IPS-15b (cell line): ENCODE measurements at regions not wholly inside any gene's neighbourhood (a gene's known extent, or its start where the extent isn't known, plus 50 kb on each side); places are given as distances from the start of the nearest gene placed in this dataset.

Experiments used
- H3K27me3 ChIP-seq: one replicate; pipeline ENCODE4 v1.6.1; 2013; ENCODE audit warnings: low read length; ENCODE audit not compliant: control insufficient read depth, insufficient read depth
- H3K36me3 ChIP-seq: one replicate; pipeline ENCODE4 v1.6.1; 2013; ENCODE audit warnings: low read length; ENCODE audit not compliant: control insufficient read depth, insufficient read depth
- H3K4me1 ChIP-seq: one replicate; pipeline ENCODE4 v1.6.1; 2013; ENCODE audit warnings: mild to moderate bottlenecking, low read length; ENCODE audit not compliant: control insufficient read depth, insufficient read depth
- H3K4me3 ChIP-seq: one replicate; pipeline ENCODE4 v1.5.1; 2013; ENCODE audit warnings: low read depth, low read length
- H3K9ac ChIP-seq: one replicate; pipeline ENCODE4 v1.6.1; 2013; ENCODE audit warnings: low read depth, mild to moderate bottlenecking, low read length
- H3K9me3 ChIP-seq: one replicate; pipeline ENCODE4 v1.6.1; 2013; ENCODE audit warnings: mild to moderate bottlenecking, low read length; ENCODE audit not compliant: control insufficient read depth, insufficient read depth

DNA sequence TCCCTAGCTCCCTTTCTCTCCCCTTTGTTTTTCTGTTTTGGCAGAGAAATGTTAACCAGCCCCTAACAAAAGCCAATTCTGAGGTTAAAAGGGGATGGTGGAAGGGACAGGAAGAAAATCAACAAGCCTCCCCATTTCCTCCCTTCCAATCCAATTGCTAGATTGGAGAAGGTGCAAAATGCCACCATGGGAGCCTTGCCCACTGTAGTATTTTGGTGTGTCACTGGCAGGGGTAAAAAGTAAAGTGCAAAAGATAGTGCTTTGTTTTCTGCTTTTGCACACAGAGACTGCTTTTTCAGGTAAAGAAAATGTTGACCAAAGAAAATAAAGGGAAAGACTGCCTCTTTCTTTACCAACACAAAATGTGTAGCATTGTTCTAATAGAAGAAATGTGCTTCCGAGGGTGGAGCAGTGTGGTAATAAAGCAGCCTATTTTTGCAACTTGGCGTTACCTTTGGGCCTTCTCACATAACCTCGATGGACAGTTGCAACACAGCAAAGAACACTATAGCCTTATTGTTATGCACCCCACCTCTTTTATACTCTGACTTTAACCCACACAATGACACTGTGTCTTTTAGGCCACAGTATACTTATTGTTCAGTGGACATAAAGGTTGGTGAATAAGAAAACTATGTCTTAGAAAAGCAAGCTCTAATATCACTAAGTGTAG, 861.8 kb downstream of the BCL11A start:
- Histone ChIP-seq H3K9ac (no peak overlapping the region), H3K27me3 (no peaks in the 10 kb centered on the region), H3K4me1 (no peaks in the 10 kb centered on the region), H3K9me3 (no peaks in the 10 kb centered on the region), H3K36me3 (no peaks in the 10 kb centered on the region), H3K4me3 (no peak overlapping the region)

- Histone ChIP-seq H3K4me3 (no peak overlapping the region), H3K9me3 (no peaks in the 10 kb centered on the region), H3K36me3 (no peaks in the 10 kb centered on the region), H3K4me1 (no peaks in the 10 kb centered on the region), H3K27me3 (no peaks in the 10 kb centered on the region), H3K9ac (no peak overlapping the region)
Observed at GRCh38 chr2:59690849-59691248, 862.6 kb downstream of the BCL11A start.

GRCh38 chr2:59684771-59685166, 868.7 kb downstream of the BCL11A start:
- no peaks in the 10 kb centered on the region for H3K36me3 ChIP-seq
- H3K9ac ChIP-seq, result no peak overlapping the region
- no peak overlapping the region for H3K4me3 ChIP-seq
- H3K9me3 ChIP-seq, result no peaks in the 10 kb centered on the region
- no peaks in the 10 kb centered on the region for H3K27me3 ChIP-seq
- no peaks in the 10 kb centered on the region for H3K4me1 ChIP-seq

- Histone ChIP-seq H3K4me1 (no peaks in the 10 kb centered on the region), H3K27me3 (no peaks in the 10 kb centered on the region), H3K36me3 (no peaks in the 10 kb centered on the region), H3K9me3 (no peaks in the 10 kb centered on the region), H3K9ac (no peak overlapping the region), H3K4me3 (no peak overlapping the region)
Observed at GRCh38 chr2:59684116-59684770, 869.2 kb downstream of the BCL11A start.

GRCh38 chr2:59680863-59681262, 872.6 kb downstream of the BCL11A start:
- no peak overlapping the region for H3K4me3 ChIP-seq
- H3K36me3 ChIP-seq, result no peaks in the 10 kb centered on the region
- H3K9ac ChIP-seq, result no peak overlapping the region
- no peaks in the 10 kb centered on the region for H3K9me3 ChIP-seq
- no peaks in the 10 kb centered on the region for H3K4me1 ChIP-seq
- H3K27me3 ChIP-seq, result no peaks in the 10 kb centered on the region

- Histone ChIP-seq H3K4me1 (no peaks in the 10 kb centered on the region), H3K9me3 (no peaks in the 10 kb centered on the region), H3K4me3 (no peak overlapping the region), H3K36me3 (no peaks in the 10 kb centered on the region), H3K27me3 (no peaks in the 10 kb centered on the region), H3K9ac (no peak overlapping the region)
Observed at GRCh38 chr2:59677158-59677557, 876.3 kb downstream of the BCL11A start.

DNA sequence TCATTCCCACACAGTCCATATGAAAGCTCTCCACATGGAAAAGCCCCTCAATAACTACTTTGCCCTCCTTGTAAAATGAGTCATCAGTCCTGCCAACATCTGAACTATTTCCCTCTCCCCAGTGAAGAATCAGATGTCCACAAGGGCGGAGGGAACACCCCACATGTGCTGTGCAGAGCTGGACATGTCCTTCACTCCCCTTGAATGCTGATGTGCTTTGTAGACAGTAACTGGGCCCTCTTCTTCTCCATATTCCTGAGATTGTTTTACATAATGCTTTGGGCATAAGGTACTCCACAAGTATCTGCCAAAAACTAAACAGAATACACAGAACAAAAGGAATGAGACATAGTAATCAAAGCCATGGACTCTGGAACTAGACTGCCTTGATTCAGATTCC, 879.4 kb downstream of the BCL11A start:
- Histone ChIP-seq H3K36me3 (no peaks in the 10 kb centered on the region), H3K4me1 (no peaks in the 10 kb centered on the region), H3K4me3 (no peak overlapping the region), H3K9ac (no peak overlapping the region), H3K9me3 (no peaks in the 10 kb centered on the region), H3K27me3 (no peaks in the 10 kb centered on the region)

DNA sequence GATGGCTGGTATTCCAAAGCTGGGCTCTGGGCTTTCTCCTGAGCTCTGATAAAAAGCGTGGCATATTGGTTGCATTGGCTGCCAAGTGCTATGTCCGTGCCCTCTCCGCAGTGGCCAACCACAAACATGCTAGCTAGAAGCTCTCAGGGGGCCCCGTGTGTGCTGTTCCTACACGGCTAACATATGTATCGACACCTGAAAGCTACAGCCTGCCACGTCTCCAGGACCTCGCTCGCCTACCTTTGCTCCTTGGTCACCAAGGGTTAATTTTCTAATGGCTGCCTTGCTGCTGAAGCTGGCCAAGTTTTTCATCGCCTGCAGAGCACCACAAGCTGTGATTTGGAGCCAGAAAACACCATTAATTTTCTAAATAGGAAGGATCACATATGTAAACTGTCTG, 888.4 kb downstream of the BCL11A start:
- H3K9ac ChIP-seq, result no peak overlapping the region
- H3K36me3 ChIP-seq, result no peaks in the 10 kb centered on the region
- H3K9me3 ChIP-seq, result no peaks in the 10 kb centered on the region
- no peaks in the 10 kb centered on the region for H3K27me3 ChIP-seq
- H3K4me3 ChIP-seq, result no peak overlapping the region
- H3K4me1 ChIP-seq, result no peaks in the 10 kb centered on the region

DNA sequence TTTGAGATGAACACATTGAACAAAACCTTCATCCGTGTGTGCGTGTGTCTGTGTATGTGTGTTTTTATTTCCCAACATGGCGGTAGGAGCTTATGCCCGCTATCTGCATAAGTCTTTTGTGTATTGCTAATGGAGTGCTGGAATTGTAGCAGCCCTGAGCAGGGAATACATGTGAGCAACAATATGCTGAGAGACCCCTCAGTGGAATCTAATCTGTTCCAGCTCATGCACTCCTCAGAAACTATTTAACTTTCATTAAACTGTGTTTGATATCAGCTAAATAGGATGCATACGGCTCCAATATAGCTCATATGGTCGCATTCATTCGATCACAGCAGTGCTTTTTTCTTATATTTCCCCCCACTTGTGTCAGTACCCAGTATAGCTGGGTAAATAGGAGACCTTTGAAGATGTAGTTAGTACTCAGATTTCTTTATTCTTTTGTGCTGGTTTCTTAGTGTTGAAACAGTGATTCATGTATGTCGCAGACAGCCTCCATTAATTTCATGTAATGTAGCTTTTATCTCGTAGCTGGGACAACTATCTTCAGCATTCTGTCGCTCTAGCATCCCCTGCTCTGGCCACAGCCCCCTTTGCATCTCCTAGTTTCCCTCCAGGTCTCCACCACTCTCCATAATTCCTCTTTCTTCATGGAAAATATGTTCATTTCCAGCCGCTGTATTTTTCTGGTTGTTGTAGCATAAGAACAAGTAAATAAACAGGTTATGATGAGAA, 891.2 kb downstream of the BCL11A start:
- no peak overlapping the region for H3K9ac ChIP-seq
- H3K9me3 ChIP-seq, result no peaks in the 10 kb centered on the region
- H3K36me3 ChIP-seq, result no peaks in the 10 kb centered on the region
- no peaks in the 10 kb centered on the region for H3K27me3 ChIP-seq
- no peaks in the 10 kb centered on the region for H3K4me1 ChIP-seq
- H3K4me3 ChIP-seq, result no peak overlapping the region

DNA sequence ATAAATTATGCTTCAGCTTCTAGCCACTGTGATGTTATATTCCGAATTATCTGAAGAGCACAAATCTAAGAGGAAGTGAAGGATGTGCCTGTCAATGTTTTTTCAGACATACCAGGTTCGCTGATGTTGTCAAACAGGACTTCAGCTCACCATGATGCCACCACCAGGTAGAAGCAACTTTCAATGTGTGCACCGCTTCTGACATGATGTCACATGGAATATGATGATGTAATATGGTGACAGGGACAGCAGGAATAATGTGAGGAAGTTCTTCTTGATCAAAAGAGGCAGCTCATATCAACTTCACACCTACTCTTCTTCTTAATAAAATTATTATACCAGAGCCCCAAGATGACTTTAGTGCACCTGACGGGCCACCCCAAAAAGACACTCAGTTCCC, 893.2 kb downstream of the BCL11A start:
- H3K27me3 ChIP-seq, result no peaks in the 10 kb centered on the region
- H3K9me3 ChIP-seq, result no peaks in the 10 kb centered on the region
- no peak overlapping the region for H3K4me3 ChIP-seq
- no peaks in the 10 kb centered on the region for H3K4me1 ChIP-seq
- no peak overlapping the region for H3K9ac ChIP-seq
- no peaks in the 10 kb centered on the region for H3K36me3 ChIP-seq

GRCh38 chr2:59658906-59659635, 894.4 kb downstream of the BCL11A start:
- H3K9me3 ChIP-seq, result no peaks in the 10 kb centered on the region
- no peak overlapping the region for H3K4me3 ChIP-seq
- no peaks in the 10 kb centered on the region for H3K36me3 ChIP-seq
- no peaks in the 10 kb centered on the region for H3K27me3 ChIP-seq
- H3K4me1 ChIP-seq, result no peaks in the 10 kb centered on the region
- no peak overlapping the region for H3K9ac ChIP-seq
